Activated CD4-positive, alpha-beta T cell treated with anti-CD3 and anti-CD28 coated beads, Interleukin-2, amount 10 ng/mL, durations not matched to agents 7 days and 5 days (primary cell): ENCODE measurements at regions not wholly inside any gene's neighbourhood (a gene's known extent, or its start where the extent isn't known, plus 50 kb on each side); places are given as distances from the start of the nearest gene placed in this dataset.
"Not testable (repeated sequence)": the region's sequence is repeated elsewhere in the genome, so short reads cannot be mapped to it uniquely, and the experiment has no call there.

Experiments used
- CTCF ChIA-PET: fragments of 350-600 bp; sonication (Branson Sonifier 250); formaldehyde crosslinking; loops from one replicate; lab custom pipeline; 2021; ENCODE audit warnings: antibody characterized with exemption; lab: Charles Lee
- POLR2A ChIA-PET: fragments of 350-600 bp; sonication (Branson Sonifier 250); formaldehyde crosslinking; loops from one replicate; lab custom pipeline; 2021; ENCODE audit warnings: antibody characterized with exemption; lab: Charles Lee
- DNase-seq: peaks from one replicate; pipeline ENCODE4 v3.0.0-alpha.2; 2020
- H3K27ac Mint-ChIP-seq: one replicate; pipeline ENCODE4 v1.8.0; 2021; ENCODE audit warnings: mild to moderate bottlenecking, moderate library complexity, mixed read lengths
- H3K27me3 Mint-ChIP-seq: one replicate; pipeline ENCODE4 v1.8.0; 2021; ENCODE audit warnings: mixed read lengths
- H3K36me3 Mint-ChIP-seq: one replicate; pipeline ENCODE4 v1.8.0; 2021; ENCODE audit warnings: low read depth, mixed read lengths
- H3K4me1 Mint-ChIP-seq: one replicate; pipeline ENCODE4 v1.8.0; 2021; ENCODE audit warnings: mixed read lengths
- H3K4me3 Mint-ChIP-seq: one replicate; pipeline ENCODE4 v1.8.0; 2021; ENCODE audit warnings: mild to moderate bottlenecking, moderate library complexity, mixed read lengths
- H3K9me3 Mint-ChIP-seq: one replicate; pipeline ENCODE4 v1.8.0; 2021; ENCODE audit warnings: mixed read lengths

GRCh38 chr2:220377482-220378155 is 750.2 kb downstream of the SLC4A3 start:
- Mint-ChIP-seq H3K27ac (no peak overlapping the region), H3K9me3 (peaks cover 2% of the 10 kb centered on the region), H3K4me1 (no peaks in the 10 kb centered on the region), H3K27me3 (no peaks in the 10 kb centered on the region), H3K4me3 (no peak overlapping the region), H3K36me3 (no peaks in the 10 kb centered on the region)
- CTCF ChIA-PET = no interaction called here
- POLR2A ChIA-PET = no interaction called here
- no peak for DNase-seq

DNA sequence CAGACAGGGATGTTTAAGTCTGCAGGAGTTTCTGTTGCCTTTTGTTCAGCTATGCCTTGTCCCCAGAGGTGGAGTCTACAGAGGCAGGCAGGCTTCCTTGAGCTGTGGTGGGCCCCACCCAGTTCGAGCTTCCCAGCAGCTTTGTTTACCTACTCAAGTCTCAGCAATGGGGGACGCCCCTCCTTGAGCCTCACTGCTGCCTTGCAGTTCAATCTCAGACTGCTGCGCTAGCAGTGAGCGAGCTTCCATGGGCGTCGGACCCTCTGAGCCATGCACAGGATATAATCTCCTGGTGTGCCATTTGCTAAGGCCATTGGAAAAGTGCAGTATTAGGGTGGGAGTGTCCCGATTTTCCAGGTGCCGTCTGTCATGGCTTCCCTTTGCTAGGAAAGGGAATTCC is 760.3 kb downstream of the SLC4A3 start:
- H3K9me3 Mint-ChIP-seq, H3K27ac Mint-ChIP-seq, CTCF ChIA-PET, H3K36me3 Mint-ChIP-seq, POLR2A ChIA-PET, DNase-seq, H3K4me3 Mint-ChIP-seq, H3K4me1 Mint-ChIP-seq, H3K27me3 Mint-ChIP-seq: not testable (repeated sequence)

GRCh38 chr2:220393711-220394110 is 766.3 kb downstream of the SLC4A3 start:
- ChIA-PET POLR2A (no interaction called here), CTCF (no interaction called here)
- H3K9me3 Mint-ChIP-seq = no peaks in the 10 kb centered on the region
- H3K27ac Mint-ChIP-seq = no peak overlapping the region
- H3K27me3 Mint-ChIP-seq = no peaks in the 10 kb centered on the region
- no peaks in the 10 kb centered on the region for H3K4me1 Mint-ChIP-seq
- no peak overlapping the region for H3K4me3 Mint-ChIP-seq
- DNase-seq = no peak
- no peaks in the 10 kb centered on the region for H3K36me3 Mint-ChIP-seq

DNA sequence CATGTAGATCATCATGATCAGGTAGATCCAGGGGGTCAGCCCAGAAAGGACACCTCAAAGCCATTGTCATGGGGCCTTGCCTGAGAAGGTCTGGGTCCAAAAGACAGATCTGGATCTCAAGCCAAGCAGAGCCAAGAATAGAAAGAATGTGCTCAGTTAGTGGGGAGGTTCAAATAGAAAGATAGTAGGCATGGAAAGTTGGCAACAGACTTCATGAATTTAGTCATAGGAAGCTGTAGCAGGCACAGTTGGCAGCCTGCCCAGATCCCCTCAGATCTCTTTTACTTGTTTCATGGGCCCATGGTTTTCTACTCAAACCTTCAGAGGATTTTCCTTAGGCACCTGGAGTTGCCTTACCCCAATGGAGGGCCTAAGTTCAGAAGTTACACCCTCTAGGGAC is 767.0 kb downstream of the SLC4A3 start:
- no peak for DNase-seq
- H3K4me3 Mint-ChIP-seq = no peak overlapping the region
- no peaks in the 10 kb centered on the region for H3K36me3 Mint-ChIP-seq
- H3K9me3 Mint-ChIP-seq = no peaks in the 10 kb centered on the region
- no peak overlapping the region for H3K27ac Mint-ChIP-seq
- ChIA-PET POLR2A (no interaction called here), CTCF (no interaction called here)
- H3K4me1 Mint-ChIP-seq = no peaks in the 10 kb centered on the region
- H3K27me3 Mint-ChIP-seq = no peaks in the 10 kb centered on the region

GRCh38 chr2:220396287-220396686 is 768.9 kb downstream of the SLC4A3 start:
- Mint-ChIP-seq H3K4me3 (no peak overlapping the region), H3K27me3 (no peaks in the 10 kb centered on the region), H3K36me3 (no peaks in the 10 kb centered on the region), H3K9me3 (no peaks in the 10 kb centered on the region), H3K27ac (no peak overlapping the region), H3K4me1 (no peaks in the 10 kb centered on the region)
- CTCF ChIA-PET = interaction anchor here (0.6 kb wide), 1 partner anchor 162 kb away, joined by 3 read pairs; no protein-coding TSS in a partner anchor
- DNase-seq = no peak
- POLR2A ChIA-PET = no interaction called here

DNA sequence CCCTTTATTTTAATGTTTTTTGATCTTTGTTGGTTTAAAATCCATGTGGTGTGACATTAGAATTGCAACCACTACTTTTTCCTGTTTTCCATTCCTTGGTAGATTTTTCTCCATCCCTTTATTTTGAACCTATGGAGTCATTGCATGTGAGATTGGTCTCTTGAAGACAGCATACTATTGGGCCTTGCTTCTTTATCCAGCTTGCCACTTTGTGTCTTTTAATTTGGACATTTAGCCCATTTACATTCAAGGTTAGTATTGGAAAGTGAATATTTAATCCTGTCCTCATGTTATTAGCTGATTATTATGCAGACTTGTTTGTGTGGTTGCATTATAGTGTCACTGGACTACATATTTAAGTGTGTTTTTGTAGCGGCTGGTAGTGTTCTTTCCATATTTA is 782.9 kb downstream of the SLC4A3 start:
- CTCF ChIA-PET = no interaction called here
- POLR2A ChIA-PET = no interaction called here
- Mint-ChIP-seq H3K36me3 (no peaks in the 10 kb centered on the region), H3K4me1 (no peaks in the 10 kb centered on the region), H3K4me3 (no peak overlapping the region), H3K27me3 (no peaks in the 10 kb centered on the region), H3K9me3 (peaks cover 15% of the 10 kb centered on the region), H3K27ac (no peak overlapping the region)
- no peak for DNase-seq

DNA sequence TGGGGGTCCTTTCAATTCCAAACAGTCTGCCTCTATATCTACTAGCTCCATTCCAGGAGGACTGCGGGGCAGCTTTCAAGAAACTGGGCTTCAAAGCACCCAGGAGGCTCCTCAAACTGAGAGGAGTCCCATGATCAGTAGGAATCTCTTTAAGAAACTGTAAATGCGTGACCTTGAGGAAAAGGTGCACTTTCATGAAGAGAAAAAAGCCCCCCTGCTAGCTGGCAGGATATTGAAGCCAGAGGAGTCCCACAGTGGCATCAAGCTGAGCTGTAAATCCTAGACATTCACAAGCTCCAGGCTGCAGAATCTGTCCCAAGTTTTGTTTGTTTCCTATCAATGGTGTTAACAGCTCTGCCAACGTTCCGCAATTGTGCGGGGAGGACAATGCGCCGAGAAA is 790.1 kb downstream of the SLC4A3 start:
- Mint-ChIP-seq H3K27ac (no peak overlapping the region), H3K27me3 (no peaks in the 10 kb centered on the region), H3K4me1 (no peaks in the 10 kb centered on the region), H3K9me3 (peaks cover 2% of the 10 kb centered on the region), H3K4me3 (no peak overlapping the region), H3K36me3 (no peaks in the 10 kb centered on the region)
- DNase-seq = no peak
- ChIA-PET POLR2A (no interaction called here), CTCF (no interaction called here)

DNA sequence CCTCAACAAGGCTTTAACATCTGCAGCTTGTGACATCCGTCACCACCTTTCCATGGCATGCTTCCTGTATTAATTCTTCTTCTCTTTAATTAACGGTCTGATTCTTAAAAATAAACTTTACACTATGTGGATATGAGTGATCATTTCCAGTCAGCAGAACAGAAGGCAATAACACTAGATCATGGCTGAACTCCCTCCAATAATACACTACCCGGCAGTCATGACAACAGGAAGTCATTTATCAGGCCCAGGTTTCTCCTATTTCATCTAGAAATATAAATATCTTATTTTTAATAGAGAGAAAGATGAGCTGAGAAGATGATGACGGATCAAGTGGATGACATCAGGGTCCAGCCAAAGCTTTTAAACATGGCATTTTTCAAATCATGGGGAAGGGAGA is 792.2 kb downstream of the SLC4A3 start:
- Mint-ChIP-seq H3K36me3 (no peaks in the 10 kb centered on the region), H3K27me3 (no peaks in the 10 kb centered on the region), H3K4me1 (no peaks in the 10 kb centered on the region), H3K9me3 (peaks cover 2% of the 10 kb centered on the region), H3K4me3 (no peak overlapping the region), H3K27ac (no peak overlapping the region)
- DNase-seq = no peak
- ChIA-PET POLR2A (no interaction called here), CTCF (no interaction called here)

- peaks cover 2% of the 10 kb centered on the region for H3K9me3 Mint-ChIP-seq
- no peak overlapping the region for H3K4me3 Mint-ChIP-seq
- no peaks in the 10 kb centered on the region for H3K4me1 Mint-ChIP-seq
- no peaks in the 10 kb centered on the region for H3K36me3 Mint-ChIP-seq
- CTCF ChIA-PET = no interaction called here
- DNase-seq = no peak
- POLR2A ChIA-PET = no interaction called here
- no peak overlapping the region for H3K27ac Mint-ChIP-seq
- H3K27me3 Mint-ChIP-seq = no peaks in the 10 kb centered on the region
Observed at GRCh38 chr2:220420820-220421219, 793.4 kb downstream of the SLC4A3 start.

GRCh38 chr2:220422676-220423075 is 795.2 kb downstream of the SLC4A3 start:
- DNase-seq = no peak
- Mint-ChIP-seq H3K9me3 (no peaks in the 10 kb centered on the region), H3K27me3 (no peaks in the 10 kb centered on the region), H3K4me1 (no peaks in the 10 kb centered on the region), H3K27ac (no peak overlapping the region), H3K36me3 (no peaks in the 10 kb centered on the region), H3K4me3 (no peak overlapping the region)
- ChIA-PET POLR2A (no interaction called here), CTCF (no interaction called here)

DNA sequence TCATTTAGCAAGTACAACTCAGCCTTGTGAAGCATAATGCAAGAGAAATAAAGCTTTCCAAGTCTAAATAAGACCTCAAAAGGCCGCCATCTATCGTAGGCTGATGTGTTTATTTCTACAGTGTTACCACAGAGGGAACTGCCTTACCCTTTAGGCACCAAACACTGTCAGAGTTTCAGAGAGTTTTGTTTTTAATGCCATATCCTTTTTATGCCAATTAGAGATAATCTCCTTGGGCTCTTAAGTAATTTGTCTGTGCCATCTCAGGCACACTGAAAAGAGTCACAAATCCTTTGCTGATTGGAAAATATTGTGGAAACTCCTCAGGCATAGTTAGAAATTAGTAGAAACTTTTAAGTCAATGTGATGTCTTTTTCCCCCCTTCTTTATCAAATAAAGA is 797.1 kb downstream of the SLC4A3 start:
- ChIA-PET POLR2A (no interaction called here), CTCF (no interaction called here)
- no peak for DNase-seq
- H3K9me3 Mint-ChIP-seq = no peaks in the 10 kb centered on the region
- no peaks in the 10 kb centered on the region for H3K27me3 Mint-ChIP-seq
- no peaks in the 10 kb centered on the region for H3K36me3 Mint-ChIP-seq
- H3K4me3 Mint-ChIP-seq = no peak overlapping the region
- no peak overlapping the region for H3K27ac Mint-ChIP-seq
- H3K4me1 Mint-ChIP-seq = no peaks in the 10 kb centered on the region

DNA sequence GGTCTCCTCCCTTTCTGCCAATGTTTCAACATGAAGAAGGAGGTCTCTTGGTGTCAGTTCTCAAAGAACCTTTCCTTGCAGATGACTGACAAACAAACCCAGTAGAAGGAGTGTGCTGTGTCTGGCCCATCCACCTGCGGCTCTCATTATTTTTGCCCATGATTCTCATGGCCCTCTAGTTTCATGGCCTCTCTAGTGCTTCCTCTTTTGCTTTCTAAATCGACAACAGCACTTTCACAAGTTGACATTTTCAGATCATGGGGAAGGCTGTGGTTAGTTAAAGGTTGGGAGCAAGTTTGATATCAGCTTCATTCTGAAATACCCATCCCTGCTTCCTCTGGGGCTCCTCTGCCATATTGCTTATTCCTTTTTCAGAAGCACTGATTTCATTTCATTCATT is 805.2 kb downstream of the SLC4A3 start:
- Mint-ChIP-seq H3K27me3 (no peaks in the 10 kb centered on the region), H3K4me3 (no peak overlapping the region), H3K4me1 (no peaks in the 10 kb centered on the region), H3K27ac (no peak overlapping the region), H3K9me3 (no peaks in the 10 kb centered on the region), H3K36me3 (no peaks in the 10 kb centered on the region)
- CTCF ChIA-PET = no interaction called here
- no peak for DNase-seq
- POLR2A ChIA-PET = no interaction called here

GRCh38 chr2:220433131-220433530 is 805.7 kb downstream of the SLC4A3 start:
- Mint-ChIP-seq H3K4me1 (no peaks in the 10 kb centered on the region), H3K27ac (no peak overlapping the region), H3K4me3 (no peak overlapping the region), H3K9me3 (no peaks in the 10 kb centered on the region), H3K27me3 (no peaks in the 10 kb centered on the region), H3K36me3 (no peaks in the 10 kb centered on the region)
- POLR2A ChIA-PET = no interaction called here
- no peak for DNase-seq
- CTCF ChIA-PET = no interaction called here

DNA sequence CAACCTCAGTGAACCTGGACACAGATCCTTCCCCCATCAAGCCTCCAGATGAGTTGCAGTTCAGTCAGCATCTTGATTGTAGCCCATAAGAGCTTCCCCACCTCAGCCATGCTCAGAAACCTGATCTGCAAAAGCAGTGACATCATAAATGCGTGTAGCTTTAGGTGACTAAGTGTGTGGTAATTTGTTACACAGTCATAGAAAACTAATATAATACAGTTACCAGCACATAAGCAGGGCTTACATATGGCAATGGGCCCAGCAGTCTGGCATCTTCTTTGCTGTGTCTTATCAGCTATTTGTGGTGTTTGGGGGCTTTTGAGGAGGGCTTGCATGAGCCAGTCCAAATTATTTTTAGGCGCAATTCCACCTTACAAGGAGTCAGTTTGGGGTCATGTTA is 807.0 kb downstream of the SLC4A3 start:
- Mint-ChIP-seq H3K27me3 (no peaks in the 10 kb centered on the region), H3K36me3 (no peaks in the 10 kb centered on the region), H3K9me3 (no peaks in the 10 kb centered on the region), H3K27ac (no peak overlapping the region), H3K4me3 (no peak overlapping the region), H3K4me1 (no peaks in the 10 kb centered on the region)
- CTCF ChIA-PET = no interaction called here
- DNase-seq = no peak
- POLR2A ChIA-PET = no interaction called here
